GM12872 (cell line): ENCODE measurements at regions not wholly inside any gene's neighbourhood (a gene's known extent, or its start where the extent isn't known, plus 50 kb on each side); places are given as distances from the start of the nearest gene placed in this dataset.

Source experiments
- CTCF ChIP-seq: IDR thresholded peaks from 3 replicates; pipeline ENCODE4 v1.5.1; 2011; ENCODE audit warnings: low read depth, mild to moderate bottlenecking, low read length, moderate library complexity; ENCODE audit not compliant: insufficient read depth

GRCh38 chr2:107719141-107719540 is 107.6 kb upstream of the RGPD4 start:
- no peak for TF ChIP-seq CTCF

- no peak for TF ChIP-seq CTCF
Measured at GRCh38 chr2:107719836-107720235, 106.9 kb upstream of the RGPD4 start.

- no peak for TF ChIP-seq CTCF
Measured at GRCh38 chr2:107721178-107721577, 105.5 kb upstream of the RGPD4 start.

- no peak for TF ChIP-seq CTCF
Measured at GRCh38 chr2:107721586-107721985, 105.1 kb upstream of the RGPD4 start.

- TF ChIP-seq CTCF = no peak
Measured at GRCh38 chr2:107727318-107727717, 99.4 kb upstream of the RGPD4 start.

- TF ChIP-seq CTCF = no peak
Measured at GRCh38 chr2:107728586-107728985, 98.1 kb upstream of the RGPD4 start.

- TF ChIP-seq CTCF = no peak
Measured at GRCh38 chr2:107729440-107729839, 97.3 kb upstream of the RGPD4 start.

- no peak for TF ChIP-seq CTCF
Measured at GRCh38 chr2:107730898-107731297, 95.8 kb upstream of the RGPD4 start.
